NCI-H187 (cell line): ENCODE measurements at regions not wholly inside any gene's neighbourhood (a gene's known extent, or its start where the extent isn't known, plus 50 kb on each side); places are given as distances from the start of the nearest gene placed in this dataset.
A peak's percentile ranks its signal among the peaks of the same experiment; 100 is the strongest.

ENCODE experiments used
- DNase-seq, 2 experiments: peaks; one replicate each; lab custom pipeline; 2025; lab: John Stamatoyannopoulos, UW

DNA sequence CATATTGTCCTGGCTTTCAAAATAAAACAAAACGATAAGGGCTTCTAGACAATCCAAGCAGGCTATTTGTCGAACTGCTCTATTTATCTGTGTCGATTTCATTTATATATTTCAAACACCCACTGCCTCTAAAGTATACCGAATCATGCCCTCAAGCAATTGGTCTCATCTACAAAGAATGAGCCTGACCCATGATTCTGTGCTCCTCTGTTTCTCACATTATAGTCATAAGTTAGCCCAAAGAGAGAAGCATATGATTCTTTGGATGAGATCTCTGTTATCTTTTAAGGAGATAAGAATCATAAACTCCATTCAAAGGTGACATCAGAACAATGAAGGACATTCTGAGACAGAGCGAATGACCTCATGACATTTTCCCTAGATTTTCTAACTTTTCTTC, 191.1 kb downstream of the MAP2K6 start:
- DNase-seq = no peak

DNA sequence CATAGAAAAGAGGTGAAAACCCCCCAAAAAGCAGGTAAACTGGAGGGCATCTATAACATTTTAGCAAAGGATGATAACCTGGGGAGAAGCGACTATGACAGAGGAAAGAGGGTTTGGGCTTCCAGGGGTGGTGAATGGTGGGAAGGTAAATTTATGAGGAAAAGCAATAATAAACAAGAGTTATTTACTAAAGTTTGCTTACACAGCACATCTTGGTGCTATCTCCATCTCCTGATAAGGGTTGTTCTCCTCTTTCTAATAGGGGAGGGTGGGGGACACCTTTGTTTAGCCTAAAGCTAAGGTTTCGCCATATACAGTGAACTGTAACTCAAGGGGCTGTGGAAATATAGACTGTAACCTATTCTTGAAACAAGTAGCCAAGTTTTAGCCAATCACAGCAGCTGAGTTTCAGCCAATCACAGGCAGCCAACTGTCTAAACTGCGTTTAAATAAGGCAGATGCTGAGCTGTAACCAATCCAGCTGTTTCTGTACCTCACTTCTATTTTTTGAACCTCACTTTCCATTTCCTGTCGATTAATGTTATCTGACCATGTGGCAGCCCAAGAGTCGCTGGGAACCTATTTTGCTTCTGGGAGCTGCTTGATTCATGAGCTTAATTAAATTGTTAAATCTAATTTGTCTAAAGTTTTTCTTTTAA, 191.8 kb downstream of the MAP2K6 start:
- no peak for DNase-seq

DNA sequence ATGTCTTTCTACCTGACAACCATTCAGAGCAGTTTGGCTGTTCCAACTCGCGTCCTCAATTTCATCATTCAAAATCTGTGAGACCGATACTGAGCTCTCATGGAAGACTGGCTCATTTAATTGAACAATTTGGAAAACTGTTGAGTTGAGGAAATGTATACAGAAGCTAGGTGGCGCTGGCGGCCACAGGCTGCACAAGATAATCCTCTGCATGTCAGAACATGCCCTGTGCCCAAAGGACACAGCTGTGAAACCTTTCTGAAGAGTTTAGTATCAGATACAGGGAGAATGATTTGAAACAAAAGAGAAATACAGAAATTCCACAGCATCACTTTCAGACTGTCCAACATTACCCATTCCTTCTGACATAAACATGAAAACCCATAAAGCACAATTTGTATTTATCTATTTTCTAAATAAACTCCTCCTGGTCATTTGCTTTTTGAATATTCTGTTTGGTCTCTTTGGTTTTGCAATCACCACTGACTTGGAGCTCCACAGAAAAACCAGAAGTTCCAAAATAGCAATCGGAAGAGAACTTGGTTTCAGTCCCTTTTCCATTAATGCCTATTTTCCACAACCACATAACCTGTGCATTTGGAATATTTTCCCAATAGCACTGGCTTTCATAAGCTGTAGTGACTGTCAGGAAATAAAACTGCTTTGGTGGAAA, 192.8 kb downstream of the MAP2K6 start:
- peak; percentile 13 to 22 for DNase-seq

DNA sequence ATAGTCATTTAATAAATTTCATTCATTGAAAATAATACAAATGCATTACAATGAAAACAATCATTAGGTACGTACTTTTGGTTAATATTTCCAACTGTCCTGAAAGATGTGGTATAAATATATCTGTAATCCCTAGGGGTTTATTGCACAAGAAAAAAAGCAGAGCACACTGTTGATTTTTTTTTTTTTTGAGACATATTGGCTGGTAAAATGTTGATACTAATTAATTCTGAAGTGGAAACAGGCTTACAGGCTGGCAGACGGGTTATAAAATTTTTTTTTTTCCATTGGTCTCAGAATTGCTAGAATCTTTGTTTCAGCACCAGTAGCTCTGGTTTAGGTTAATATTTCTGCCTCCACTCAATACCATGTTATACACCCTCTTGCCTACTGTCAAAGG, 193.6 kb downstream of the MAP2K6 start:
- DNase-seq = no peak

DNA sequence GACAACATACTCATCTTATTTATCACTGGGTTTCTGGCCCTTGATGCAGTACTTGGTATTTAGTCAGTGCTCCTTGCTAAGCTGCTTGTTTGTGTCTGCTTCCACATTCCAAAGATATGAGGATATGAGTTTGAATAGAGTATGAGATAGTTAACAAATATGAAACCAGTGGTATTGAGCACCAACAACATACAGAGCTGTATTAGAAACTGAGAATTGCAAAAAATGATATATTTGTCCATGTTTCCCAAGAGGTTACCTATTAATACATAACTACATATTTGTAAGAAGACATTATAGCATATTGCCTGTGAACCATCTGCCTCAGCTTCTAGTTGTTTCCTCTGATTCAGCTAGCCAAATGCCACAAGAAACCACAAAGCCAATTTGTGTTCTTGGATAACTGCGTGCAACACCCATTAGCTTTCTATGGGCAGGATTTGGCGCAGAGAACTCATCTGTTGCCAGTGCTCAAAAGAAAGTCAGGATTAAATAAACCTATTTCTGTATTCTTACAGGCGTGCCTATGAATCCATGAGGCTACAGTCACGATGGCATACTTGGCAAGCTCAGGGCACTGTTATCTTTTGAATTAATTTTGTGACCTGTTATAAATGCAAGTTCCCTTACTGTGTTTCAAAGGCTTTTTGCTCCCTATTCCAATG, 194.4 kb downstream of the MAP2K6 start:
- no peak for DNase-seq

DNA sequence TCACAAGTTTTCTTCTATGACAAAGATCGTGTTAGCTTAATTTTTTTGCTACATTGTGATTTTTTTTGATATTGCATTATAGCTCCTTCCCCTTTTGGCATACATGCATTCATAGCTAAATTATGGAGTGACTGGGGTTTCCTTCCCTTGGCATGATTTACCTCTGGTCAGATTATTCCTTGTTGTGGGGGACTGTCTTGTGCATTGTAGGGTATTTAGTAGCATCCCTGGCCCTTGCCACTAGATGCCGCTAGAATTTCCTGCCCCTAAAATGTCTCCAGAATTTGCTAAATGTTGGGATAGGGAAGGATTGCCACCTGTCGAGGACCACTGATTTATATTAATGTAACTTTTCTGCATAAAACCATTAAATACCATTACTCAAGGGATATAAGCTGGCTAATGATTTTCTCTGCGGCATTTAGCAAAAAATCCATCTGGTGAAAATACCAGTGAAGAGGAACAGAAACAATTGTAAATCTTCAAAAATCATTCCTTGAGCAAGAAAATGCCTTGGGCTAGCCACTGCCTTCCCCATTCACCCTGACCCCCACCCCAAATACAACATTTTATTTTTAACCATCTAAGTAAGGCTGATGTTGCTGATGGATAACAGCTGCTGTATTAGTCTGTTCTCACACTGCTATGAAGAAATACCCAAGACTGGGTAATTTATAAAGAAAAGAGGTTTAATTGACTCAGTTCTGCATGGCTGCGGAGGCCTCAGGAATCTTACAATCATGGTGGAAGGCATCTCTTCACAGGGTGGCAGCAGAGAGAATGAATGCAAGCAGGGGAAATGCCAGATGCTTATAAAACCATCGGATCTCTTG, 195.2 kb downstream of the MAP2K6 start:
- DNase-seq = no peak

DNA sequence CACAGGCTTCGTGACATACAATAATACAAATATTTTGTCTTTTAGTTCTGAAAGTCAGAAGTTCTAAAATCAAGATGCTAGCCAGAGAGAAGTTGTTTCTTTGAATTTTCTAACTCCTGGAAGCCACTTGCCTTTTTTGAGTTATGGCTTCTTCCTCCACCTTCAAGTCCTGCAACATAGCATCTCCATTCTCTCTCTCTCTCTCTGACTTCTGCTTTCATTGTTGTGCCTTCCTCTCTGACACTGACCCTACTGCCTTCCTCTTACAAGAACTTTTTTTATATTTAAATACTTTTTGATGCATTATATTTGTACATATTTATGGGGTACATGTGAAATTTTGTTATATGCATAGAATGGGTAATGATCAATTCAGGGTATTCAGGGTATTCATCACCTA, 205.9 kb downstream of the MAP2K6 start:
- no peak for DNase-seq

DNA sequence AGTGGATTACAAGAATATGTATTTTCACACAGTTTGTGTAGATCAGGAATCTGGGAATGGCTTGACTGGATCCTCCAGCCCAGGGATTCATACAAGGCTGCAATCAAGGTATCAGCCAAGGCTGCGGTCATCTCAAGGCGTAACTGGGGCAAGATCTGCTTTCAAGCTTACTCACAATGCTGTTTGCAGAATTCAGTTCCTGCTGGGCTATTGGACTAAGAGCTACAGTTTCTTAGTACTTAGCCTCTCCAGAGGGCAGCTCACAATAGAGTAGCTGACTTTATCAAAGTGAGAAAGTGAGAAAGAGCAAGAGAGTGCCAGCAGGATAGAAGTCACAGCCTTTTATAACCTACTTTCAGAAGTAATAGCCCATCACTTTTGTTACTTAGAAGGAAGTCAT, 211.0 kb downstream of the MAP2K6 start:
- no peak for DNase-seq

DNA sequence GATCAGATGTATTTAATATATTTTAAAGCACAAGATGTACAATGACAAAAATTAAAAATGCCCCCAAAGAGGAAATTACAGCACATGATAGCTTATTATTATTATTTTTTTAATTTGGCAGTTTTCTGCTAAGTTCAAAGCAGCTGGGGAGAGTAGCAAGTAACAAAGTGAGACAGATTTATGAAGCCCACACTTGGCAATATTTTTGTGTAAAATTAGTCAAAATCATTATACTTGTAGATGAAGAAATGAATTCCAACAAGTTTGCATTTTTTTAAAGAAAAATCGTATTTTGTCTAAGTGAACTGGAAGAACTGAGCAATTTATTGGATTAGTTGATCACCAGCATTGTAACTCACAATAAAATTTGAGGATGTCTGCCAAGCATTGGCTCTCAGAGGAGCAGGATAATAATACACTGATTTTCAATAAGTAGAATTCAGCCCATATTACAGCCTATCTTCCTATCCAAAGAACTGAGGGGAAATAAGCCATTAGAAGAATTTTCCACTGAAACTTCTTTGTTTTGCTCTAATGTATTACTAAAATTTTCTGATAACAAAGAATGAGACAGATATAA, 215.6 kb downstream of the MAP2K6 start:
- DNase-seq = no peak

DNA sequence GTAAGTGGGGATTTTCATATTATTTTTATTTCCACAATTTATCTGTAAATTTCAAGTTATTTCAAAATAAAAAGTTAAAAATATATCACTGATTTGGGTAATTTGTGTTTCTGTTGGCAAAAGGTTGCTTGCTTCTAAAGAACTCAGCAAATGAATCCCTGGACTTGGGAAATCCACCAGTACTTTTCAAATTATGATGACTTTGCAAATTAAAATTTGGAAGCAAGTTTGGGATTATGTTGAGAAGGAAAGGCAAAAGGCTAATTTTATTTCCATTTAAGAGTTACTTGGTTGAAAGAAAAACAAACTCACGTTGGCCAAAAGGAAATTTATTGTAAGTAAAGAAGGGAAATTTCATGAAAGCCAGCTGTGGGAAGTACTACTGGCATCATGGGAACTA, 220.3 kb downstream of the MAP2K6 start:
- DNase-seq = no peak

DNA sequence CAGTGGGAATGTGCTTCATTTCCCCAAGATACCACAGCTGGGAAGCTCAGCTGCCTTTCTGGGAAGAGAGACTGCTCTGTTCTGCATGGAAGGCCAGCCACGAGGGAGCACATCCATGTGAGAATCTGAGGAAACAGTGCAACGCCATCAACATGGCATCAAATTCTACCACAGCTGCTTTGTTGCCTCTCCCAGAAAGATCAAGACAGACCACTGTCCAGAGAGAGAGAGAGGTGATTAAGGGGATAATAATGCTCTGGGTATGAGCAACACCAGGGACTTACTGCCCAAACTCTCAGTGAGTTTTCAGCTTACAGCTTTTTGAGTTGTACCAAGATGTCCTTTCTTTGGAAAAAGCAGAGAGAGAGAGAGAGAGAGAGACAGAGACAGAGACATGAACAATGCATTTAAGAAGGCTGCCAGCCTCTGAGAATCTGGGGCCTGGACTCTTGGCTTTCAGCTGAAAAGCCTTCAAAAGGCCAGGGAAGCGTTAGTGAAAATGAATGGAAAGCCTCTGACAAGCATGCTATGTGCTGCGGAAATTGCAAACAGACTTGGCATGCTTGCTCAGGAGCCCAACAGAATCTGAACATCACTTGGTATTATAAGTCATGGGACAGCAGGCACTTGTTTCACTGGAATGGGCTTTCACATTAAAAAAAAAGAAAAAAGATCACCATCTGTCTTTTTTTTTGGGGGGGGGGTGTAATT, 223.1 kb downstream of the MAP2K6 start:
- DNase-seq = no peak

DNA sequence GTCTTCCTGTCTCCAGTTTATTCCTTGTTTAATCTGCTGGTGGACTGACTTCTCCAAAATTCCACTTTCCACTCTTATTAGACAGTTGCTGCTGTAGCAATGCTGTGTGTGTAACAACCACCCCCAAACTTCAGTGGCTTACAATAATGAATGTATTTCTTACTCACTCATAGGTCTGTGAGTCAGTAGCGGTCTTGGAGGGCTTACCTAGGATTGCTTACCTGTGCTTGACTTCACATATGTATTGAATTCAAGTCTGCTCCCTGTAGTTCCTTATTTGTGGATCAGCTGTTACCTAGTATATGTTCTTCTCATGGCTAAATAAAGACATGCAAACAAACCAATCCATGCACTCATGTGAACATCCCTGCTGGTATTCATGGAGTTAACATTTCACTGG, 224.6 kb downstream of the MAP2K6 start:
- DNase-seq = no peak

DNA sequence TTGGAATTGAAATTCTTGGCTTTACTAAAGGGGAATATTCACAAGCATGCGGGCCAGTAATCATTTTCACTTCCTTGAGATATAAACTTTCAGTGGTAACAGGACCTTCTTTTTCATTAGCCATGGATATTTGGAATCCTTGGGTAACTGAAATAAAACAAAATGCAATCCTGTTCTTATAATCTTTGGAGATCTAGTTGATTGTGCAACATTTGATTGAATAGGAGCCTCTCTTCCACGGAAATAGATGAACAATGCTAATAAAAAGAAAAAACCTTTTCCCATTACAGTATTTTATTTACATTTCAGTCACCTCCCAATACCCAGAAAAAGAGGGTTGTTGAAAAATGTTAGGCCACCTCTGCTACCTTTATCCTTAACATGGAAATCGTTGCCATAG, 225.6 kb downstream of the MAP2K6 start:
- no peak for DNase-seq

DNA sequence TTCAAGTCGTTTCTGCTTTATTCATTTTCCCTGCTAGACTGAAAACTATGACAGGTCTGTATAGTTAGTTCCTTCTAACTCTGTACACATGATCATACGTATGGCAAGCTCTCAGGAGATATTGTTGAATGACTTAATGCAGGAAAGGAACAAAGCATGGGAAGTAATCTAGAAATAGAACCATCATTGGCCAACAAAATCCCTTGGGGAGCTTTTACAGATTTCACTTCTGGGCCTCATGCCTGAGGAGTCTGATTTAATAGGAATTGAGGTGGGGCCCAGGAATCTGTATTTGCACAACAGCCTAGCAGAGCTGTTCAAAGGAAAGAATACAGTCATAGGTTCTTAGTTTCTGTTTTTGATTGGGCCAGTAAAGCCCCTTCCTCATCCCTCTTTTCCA, 229.2 kb downstream of the MAP2K6 start:
- DNase-seq = no peak

DNA sequence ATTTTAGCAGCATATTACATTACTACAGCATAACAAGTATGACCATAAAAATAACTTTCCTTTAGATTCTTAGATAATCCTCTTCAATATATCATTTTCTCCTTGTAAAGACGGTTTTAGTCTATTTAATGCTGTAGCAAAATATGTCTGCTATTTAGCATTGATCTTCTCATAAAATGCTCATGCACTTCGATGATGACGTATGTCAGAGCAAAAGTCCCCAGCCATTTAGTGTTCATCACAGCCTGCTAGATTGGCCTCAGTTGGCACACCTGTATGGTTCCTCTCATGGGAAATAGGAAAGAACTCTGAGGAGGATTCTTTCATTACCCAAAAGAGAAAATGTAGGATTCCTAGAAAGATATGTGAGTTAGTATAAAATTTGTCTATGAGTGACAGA, 232.2 kb downstream of the MAP2K6 start:
- no peak for DNase-seq

DNA sequence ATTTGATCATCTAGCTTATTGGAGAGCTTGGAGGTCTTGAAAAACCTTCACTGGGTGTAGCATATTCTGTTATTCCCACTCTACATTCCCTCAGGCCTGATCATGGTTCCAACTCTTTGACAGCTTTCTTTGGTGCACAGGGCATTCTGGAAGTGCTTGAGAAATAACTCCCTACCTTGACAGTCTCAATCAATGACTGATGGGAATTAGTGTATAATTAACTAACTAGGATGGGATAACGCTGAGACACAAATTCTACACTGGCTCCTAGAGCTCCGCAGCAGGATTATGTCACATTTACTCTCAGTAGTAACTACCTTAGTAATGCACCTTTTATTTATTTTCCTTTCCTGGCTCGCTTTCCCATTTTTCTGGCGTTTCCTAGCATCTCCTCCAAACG, 236.4 kb downstream of the MAP2K6 start:
- no peak for DNase-seq

DNA sequence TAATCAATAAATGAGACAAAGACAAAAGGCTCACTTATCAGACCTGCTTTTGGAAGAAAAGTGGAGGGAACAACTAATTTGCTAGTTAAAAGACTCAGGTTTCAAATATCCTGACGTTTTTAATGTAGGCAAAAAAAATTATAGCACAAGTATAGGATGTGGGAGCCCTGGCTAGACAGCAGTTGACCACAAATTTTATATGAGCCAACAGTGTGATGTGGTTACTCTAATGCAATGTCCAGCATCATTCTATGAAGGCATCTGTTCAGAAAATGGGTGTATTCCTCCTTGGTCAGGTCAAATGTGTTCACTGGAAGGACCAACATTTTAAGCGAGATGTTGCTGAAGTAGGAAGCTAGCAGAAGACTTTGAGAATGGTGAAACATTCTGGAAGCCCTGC, 237.4 kb downstream of the MAP2K6 start:
- DNase-seq = no peak

DNA sequence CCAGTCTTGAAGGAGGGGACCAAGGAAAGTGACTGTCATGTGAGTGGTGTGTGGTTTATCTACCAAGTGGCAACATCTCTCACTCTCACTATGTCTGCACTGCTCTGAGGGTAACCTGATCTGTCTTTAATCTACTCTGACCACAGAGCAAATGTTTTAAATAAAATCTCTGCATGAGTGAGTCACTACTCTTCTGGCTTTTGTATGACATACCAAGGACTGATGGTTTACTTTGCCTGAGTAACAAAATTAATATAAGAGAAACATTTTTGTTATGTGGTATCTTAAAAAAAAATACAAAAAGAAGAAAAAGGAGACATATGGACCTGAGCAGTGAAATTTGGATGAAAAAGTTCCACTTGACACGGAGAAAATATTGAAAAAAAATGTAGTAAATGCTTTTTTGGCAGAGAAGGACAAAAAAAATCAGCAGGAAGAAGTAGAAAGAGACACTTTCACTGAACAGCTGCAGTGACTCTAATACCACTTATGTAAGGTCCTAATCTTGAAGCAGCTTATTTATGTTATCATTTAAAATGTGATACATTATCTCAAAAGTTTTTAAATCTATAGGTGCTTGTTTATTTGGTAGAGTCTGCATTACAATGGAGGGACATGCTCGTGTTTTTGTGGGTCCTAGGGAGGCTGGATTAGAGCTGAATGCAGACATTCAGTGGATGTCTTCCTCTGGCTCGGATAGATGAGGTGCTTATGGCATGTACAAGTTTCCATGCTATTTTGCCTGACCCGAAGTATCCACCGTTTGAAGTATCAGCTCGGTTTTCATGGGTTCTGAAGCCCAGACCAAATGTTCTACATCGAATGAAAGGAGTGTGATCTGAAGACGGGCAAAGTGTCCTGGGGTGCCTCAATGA, 240.7 kb downstream of the MAP2K6 start:
- DNase-seq = peak in 1 of 2 experiments; percentile 9

DNA sequence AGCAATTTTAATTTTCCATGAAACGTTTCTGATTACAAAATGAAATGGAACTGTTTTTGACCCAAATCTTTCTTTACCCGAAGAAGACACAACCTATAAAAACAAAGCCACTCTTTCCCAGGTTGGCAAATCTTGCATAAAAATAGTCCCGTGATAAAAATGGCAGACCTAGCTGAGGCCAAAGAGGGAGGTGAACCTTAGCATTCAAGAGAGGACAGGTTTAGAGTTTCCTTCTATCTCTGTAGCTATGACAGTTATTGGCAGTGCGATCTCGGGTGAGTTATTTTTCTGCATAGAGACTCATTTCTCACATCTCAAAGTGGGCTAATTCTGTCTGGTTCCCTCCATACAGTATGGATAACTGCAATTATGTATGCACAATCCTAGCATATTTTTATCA, 241.4 kb downstream of the MAP2K6 start:
- DNase-seq = no peak

DNA sequence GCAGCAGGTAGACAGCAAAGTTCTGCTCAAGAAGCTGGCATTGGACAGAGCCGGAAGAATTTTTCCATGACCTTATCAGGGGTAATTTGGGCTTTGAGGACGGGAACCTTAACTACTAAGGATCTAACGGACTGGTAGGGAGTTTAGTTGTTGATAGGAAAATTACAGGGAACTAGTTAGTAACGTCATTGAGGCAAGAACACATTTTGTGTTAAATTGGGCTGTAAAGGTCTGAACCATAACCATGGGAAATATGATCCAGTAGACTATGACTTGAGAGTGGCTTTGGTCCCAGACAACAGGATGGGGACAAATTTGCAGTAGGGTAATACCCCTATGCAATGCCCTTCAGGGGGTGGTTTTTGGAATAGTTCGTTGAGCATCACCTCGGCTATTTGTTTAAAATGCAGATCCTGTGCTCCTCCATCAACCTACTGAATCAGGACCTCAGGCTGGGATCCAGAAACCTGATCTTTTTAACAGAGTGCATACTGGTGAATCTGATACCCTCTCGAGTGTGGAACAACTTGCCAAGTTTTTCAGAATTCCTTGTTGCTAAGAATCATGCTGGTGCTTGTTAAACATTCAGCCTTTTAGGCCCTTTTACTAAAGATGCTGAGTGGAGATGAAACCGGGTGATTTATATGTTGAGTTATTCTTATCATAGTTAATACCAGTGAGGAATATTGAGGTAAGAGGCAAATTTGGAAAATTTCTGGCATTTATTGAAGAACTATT, 255.1 kb downstream of the MAP2K6 start:
- DNase-seq = no peak
